AG04450 (cell line): ENCODE measurements at regions not wholly inside any gene's neighbourhood (a gene's known extent, or its start where the extent isn't known, plus 50 kb on each side); places are given as distances from the start of the nearest gene placed in this dataset.

Source experiments
- CTCF ChIA-PET: fragments of 300-600, 350-600 bp; formaldehyde crosslinking; extraction: SDS; loops from one replicate; lab custom pipeline; 2022; ENCODE audit warnings: antibody characterized with exemption, inconsistent platforms; lab: Charles Lee
- POLR2A ChIA-PET: fragments of 350-600 bp; formaldehyde crosslinking; extraction: SDS; loops from one replicate; lab custom pipeline; 2021; ENCODE audit warnings: antibody characterized with exemption, inconsistent platforms; lab: Yijun Ruan, JAX
- DNase-seq: peaks from one replicate; pipeline ENCODE4 v3.0.0-alpha.2; 2011; ENCODE audit warnings: low read depth, low spot score
- H3K27ac ChIP-seq: one replicate; pipeline ENCODE4 v1.5.1; 2012; ENCODE audit warnings: low read depth, low read length, control low read depth
- H3K27me3 ChIP-seq: one replicate; pipeline ENCODE4 v1.6.0; 2012; ENCODE audit warnings: low read length; ENCODE audit not compliant: control insufficient read depth, insufficient read depth
- H3K4me3 ChIP-seq: 2 replicates; pipeline ENCODE4 v1.5.1; 2011; ENCODE audit warnings: mild to moderate bottlenecking, low read depth, low read length, control low read depth
- H3K9me3 ChIP-seq: 2 replicates; pipeline ENCODE4 v1.5.1; 2012; ENCODE audit warnings: low read length; ENCODE audit not compliant: control insufficient read depth, insufficient read depth
- CTCF ChIP-seq: IDR thresholded peaks from 2 replicates; pipeline ENCODE4 v1.5.1; 2011; ENCODE audit warnings: low read depth, low read length, control low read depth, inconsistent platforms

DNA sequence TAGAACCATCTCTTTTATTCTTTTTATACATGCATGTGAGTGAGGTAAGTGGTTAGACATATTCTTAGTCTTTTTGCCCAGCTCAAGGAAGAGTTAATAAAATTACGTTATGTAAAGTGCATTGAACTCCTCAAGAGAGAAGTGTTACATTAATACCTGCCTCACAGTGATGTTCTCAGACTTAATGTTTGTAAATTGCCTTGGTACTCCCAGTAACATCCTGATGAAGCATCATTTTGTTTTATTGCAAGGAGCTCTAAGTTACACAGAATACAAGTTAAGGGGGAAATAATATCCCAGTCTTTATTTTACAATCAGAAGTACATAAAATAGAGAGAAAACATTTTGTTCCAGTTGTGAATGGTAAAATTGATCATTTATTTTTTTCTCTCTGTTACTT lies 89.5 kb upstream of the ARRDC3 start:
- ChIA-PET CTCF (interaction anchor here (1.5 kb wide), 1 partner anchor 541 kb away, joined by 3 read pairs; no protein-coding TSS in a partner anchor), POLR2A (no interaction called here)
- TF ChIP-seq CTCF: no peak
- Histone ChIP-seq H3K27ac (no peak overlapping the region), H3K4me3 (no peak overlapping the region), H3K9me3 (no peaks in the 10 kb centered on the region), H3K27me3 (no peaks in the 10 kb centered on the region)
- DNase-seq: no peak

DNA sequence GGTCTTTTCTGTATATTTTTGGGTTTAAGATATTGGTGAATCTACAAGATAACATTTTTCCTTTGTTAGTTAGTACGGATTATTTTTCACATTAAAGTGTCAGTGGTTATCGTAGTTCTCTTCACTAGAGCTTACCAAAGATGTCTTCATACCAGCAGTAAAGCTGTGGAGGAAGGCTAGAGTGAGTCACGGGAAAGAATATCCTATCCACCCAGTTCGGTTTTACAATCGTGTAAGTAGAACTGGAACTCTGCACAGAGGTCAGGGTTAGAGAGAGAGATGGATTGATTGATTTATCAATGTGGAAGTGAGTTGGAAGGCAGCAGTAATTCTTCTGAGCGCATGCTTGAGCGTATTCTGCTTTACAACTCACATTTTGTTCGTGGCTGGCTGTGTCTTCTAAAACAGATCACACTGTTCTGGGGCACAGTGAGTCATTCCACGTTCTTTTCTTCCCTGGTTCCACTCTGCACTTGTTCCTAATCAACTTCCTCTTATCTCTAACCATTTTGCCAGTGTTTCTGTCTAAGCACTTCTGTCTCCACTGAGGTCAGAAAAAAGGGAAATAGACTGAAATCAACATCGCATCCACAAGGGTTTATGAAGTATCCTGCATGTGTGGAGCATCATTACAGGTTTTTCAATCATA lies 86.5 kb upstream of the ARRDC3 start:
- CTCF ChIA-PET: no interaction called here

GRCh38 chr5:91468651-91469422 lies 85.7 kb upstream of the ARRDC3 start:
- H3K27me3 ChIP-seq: no peaks in the 10 kb centered on the region
- no peak overlapping the region for H3K27ac ChIP-seq
- no peak for TF ChIP-seq CTCF
- no peaks in the 10 kb centered on the region for H3K9me3 ChIP-seq
- POLR2A ChIA-PET: no interaction called here
- DNase-seq: no peak
- CTCF ChIA-PET: no interaction called here
- H3K4me3 ChIP-seq: no peak overlapping the region

More for the DNA sequence above, 86.5 kb upstream of the ARRDC3 start:
- POLR2A ChIA-PET: no interaction called here
- no peak for TF ChIP-seq CTCF
- Histone ChIP-seq H3K9me3 (no peaks in the 10 kb centered on the region), H3K4me3 (no peak overlapping the region), H3K27me3 (no peaks in the 10 kb centered on the region), H3K27ac (no peak overlapping the region)
- no peak for DNase-seq

DNA sequence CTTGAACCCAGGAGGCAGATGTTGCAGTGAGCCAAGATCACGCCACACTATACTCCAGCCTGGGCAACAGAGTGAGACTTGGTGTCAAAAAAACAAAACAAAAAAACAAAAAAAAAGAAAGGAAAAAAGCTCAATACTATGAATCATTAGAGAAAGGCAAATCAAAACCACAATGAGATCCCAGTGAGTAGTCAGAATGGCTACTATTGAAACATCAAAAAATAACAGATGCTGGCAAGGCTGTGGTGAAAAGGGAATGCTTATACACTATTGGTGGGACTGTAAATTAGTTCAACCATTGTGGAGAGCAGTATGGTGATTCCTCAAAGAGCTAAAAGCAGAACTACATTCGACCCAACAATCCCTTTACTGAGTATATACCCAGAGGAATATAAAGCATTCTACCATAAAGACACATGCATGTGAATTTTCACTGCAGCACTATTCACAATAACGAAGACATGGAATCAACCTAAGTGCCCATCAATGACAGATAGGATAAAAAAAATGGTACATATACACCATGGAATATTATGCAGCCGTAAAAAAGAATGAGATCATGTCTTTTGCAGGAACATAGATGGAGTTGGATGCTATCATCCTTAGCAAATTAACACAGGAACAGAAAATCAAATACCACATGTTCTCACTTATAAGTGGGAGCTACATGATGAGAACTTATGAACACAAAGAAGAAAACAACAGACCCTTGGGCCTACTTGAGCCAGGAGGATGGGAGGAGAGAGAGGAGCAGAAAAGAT lies 81.9 kb upstream of the ARRDC3 start:
- no peak for TF ChIP-seq CTCF
- H3K27ac ChIP-seq: no peak overlapping the region
- H3K9me3 ChIP-seq: no peaks in the 10 kb centered on the region
- no peak overlapping the region for H3K4me3 ChIP-seq
- ChIA-PET CTCF (no interaction called here), POLR2A (no interaction called here)
- no peak for DNase-seq
- no peaks in the 10 kb centered on the region for H3K27me3 ChIP-seq
